Adipocyte (in vitro differentiated cells): ENCODE measurements at regions not wholly inside any gene's neighbourhood (a gene's known extent, or its start where the extent isn't known, plus 50 kb on each side); places are given as distances from the start of the nearest gene placed in this dataset.

ENCODE experiments used
- DNase-seq: peaks from one replicate; pipeline ENCODE4 v3.0.0-alpha.2; 2015; ENCODE audit warnings: low read depth
- H3K27me3 ChIP-seq: replicated peaks from 2 replicates; pipeline ENCODE4 v1.7.0; 2013; ENCODE audit warnings: mild to moderate bottlenecking, low read length, moderate library complexity; ENCODE audit not compliant: control insufficient read depth, insufficient read depth
- H3K36me3 ChIP-seq: 2 replicates; pipeline ENCODE4 v1.7.0; 2013; ENCODE audit warnings: low read length, mild to moderate bottlenecking, moderate library complexity; ENCODE audit not compliant: control insufficient read depth, insufficient read depth, severe bottlenecking
- H3K4me1 ChIP-seq: 2 replicates; pipeline ENCODE4 v1.7.0; 2013; ENCODE audit warnings: mild to moderate bottlenecking, low read length, moderate library complexity; ENCODE audit not compliant: control insufficient read depth, insufficient read depth
- H3K4me3 ChIP-seq: 2 replicates; pipeline ENCODE4 v1.7.0; 2013; ENCODE audit warnings: mild to moderate bottlenecking, low read length, moderate library complexity
- H3K9ac ChIP-seq: 2 replicates; pipeline ENCODE4 v1.7.0; 2013; ENCODE audit warnings: mild to moderate bottlenecking, low read length, moderate library complexity
- H3K9me3 ChIP-seq: 2 replicates; pipeline ENCODE4 v1.7.0; 2013; ENCODE audit warnings: mild to moderate bottlenecking, low read length, moderate library complexity; ENCODE audit not compliant: control insufficient read depth

- H3K9me3 ChIP-seq, result peaks cover 3% of the 10 kb centered on the region
- H3K4me3 ChIP-seq, result no peak overlapping the region
- H3K9ac ChIP-seq, result no peak overlapping the region
- H3K27me3 ChIP-seq, result no peaks in the 10 kb centered on the region
- DNase-seq, result no peak
- no peaks in the 10 kb centered on the region for H3K4me1 ChIP-seq
- no peaks in the 10 kb centered on the region for H3K36me3 ChIP-seq
These were observed 690.8 kb upstream of the PHF14 start for GRCh38 chr7:10282909-10283308.

GRCh38 chr7:10284001-10284400, 689.7 kb upstream of the PHF14 start:
- Histone ChIP-seq H3K4me3 (no peak overlapping the region), H3K27me3 (no peaks in the 10 kb centered on the region), H3K9me3 (peaks cover 3% of the 10 kb centered on the region), H3K4me1 (no peaks in the 10 kb centered on the region), H3K36me3 (no peaks in the 10 kb centered on the region), H3K9ac (no peak overlapping the region)
- DNase-seq, result no peak

- Histone ChIP-seq H3K36me3 (no peaks in the 10 kb centered on the region), H3K4me1 (no peaks in the 10 kb centered on the region), H3K27me3 (no peaks in the 10 kb centered on the region), H3K4me3 (no peak overlapping the region), H3K9me3 (peaks cover 2% of the 10 kb centered on the region), H3K9ac (no peak overlapping the region)
- no peak for DNase-seq
These were observed 674.3 kb upstream of the PHF14 start for GRCh38 chr7:10299384-10299783.

- H3K36me3 ChIP-seq, result no peaks in the 10 kb centered on the region
- no peak overlapping the region for H3K9ac ChIP-seq
- peaks cover 2% of the 10 kb centered on the region for H3K9me3 ChIP-seq
- DNase-seq, result no peak
- H3K27me3 ChIP-seq, result no peaks in the 10 kb centered on the region
- H3K4me3 ChIP-seq, result no peak overlapping the region
- no peaks in the 10 kb centered on the region for H3K4me1 ChIP-seq
These were observed 673.1 kb upstream of the PHF14 start for GRCh38 chr7:10300577-10300976.

GRCh38 chr7:10308276-10308675, 665.4 kb upstream of the PHF14 start:
- H3K27me3 ChIP-seq, result no peaks in the 10 kb centered on the region
- H3K9me3 ChIP-seq, result peaks cover 4% of the 10 kb centered on the region
- no peak overlapping the region for H3K9ac ChIP-seq
- DNase-seq, result no peak
- no peaks in the 10 kb centered on the region for H3K36me3 ChIP-seq
- no peak overlapping the region for H3K4me3 ChIP-seq
- no peaks in the 10 kb centered on the region for H3K4me1 ChIP-seq

GRCh38 chr7:10312942-10313341, 660.7 kb upstream of the PHF14 start:
- no peaks in the 10 kb centered on the region for H3K27me3 ChIP-seq
- DNase-seq, result no peak
- no peaks in the 10 kb centered on the region for H3K4me1 ChIP-seq
- no peak overlapping the region for H3K4me3 ChIP-seq
- H3K9ac ChIP-seq, result no peak overlapping the region
- no peaks in the 10 kb centered on the region for H3K36me3 ChIP-seq
- H3K9me3 ChIP-seq, result no peaks in the 10 kb centered on the region

GRCh38 chr7:10315881-10316280, 657.8 kb upstream of the PHF14 start:
- H3K9me3 ChIP-seq, result peaks cover 14% of the 10 kb centered on the region
- H3K4me3 ChIP-seq, result no peak overlapping the region
- H3K4me1 ChIP-seq, result no peaks in the 10 kb centered on the region
- no peak for DNase-seq
- no peaks in the 10 kb centered on the region for H3K27me3 ChIP-seq
- no peak overlapping the region for H3K9ac ChIP-seq
- no peaks in the 10 kb centered on the region for H3K36me3 ChIP-seq

- H3K4me3 ChIP-seq, result no peak overlapping the region
- H3K4me1 ChIP-seq, result no peaks in the 10 kb centered on the region
- no peaks in the 10 kb centered on the region for H3K27me3 ChIP-seq
- no peak overlapping the region for H3K9ac ChIP-seq
- peaks cover 14% of the 10 kb centered on the region for H3K9me3 ChIP-seq
- no peaks in the 10 kb centered on the region for H3K36me3 ChIP-seq
- no peak for DNase-seq
These were observed 657.2 kb upstream of the PHF14 start for GRCh38 chr7:10316488-10316887.

GRCh38 chr7:10325395-10325794, 648.3 kb upstream of the PHF14 start:
- DNase-seq, result no peak
- Histone ChIP-seq H3K27me3 (no peaks in the 10 kb centered on the region), H3K36me3 (no peaks in the 10 kb centered on the region), H3K9ac (no peak overlapping the region), H3K4me1 (no peaks in the 10 kb centered on the region), H3K4me3 (no peak overlapping the region), H3K9me3 (peaks cover 2% of the 10 kb centered on the region)

GRCh38 chr7:10343108-10343507, 630.6 kb upstream of the PHF14 start:
- no peak overlapping the region for H3K9ac ChIP-seq
- no peak for DNase-seq
- H3K36me3 ChIP-seq, result no peaks in the 10 kb centered on the region
- H3K4me1 ChIP-seq, result no peaks in the 10 kb centered on the region
- no peaks in the 10 kb centered on the region for H3K27me3 ChIP-seq
- no peak overlapping the region for H3K4me3 ChIP-seq
- peaks cover 3% of the 10 kb centered on the region for H3K9me3 ChIP-seq

- Histone ChIP-seq H3K4me1 (no peaks in the 10 kb centered on the region), H3K9ac (no peak overlapping the region), H3K36me3 (no peaks in the 10 kb centered on the region), H3K27me3 (no peaks in the 10 kb centered on the region), H3K4me3 (no peak overlapping the region), H3K9me3 (no peaks in the 10 kb centered on the region)
- DNase-seq, result no peak
These were observed 627.6 kb upstream of the PHF14 start for GRCh38 chr7:10346032-10346431.

- H3K4me3 ChIP-seq, result no peak overlapping the region
These were observed 617.9 kb upstream of the PHF14 start for GRCh38 chr7:10355816-10356215.

More at GRCh38 chr7:10355816-10356215, 617.9 kb upstream of the PHF14 start:
- no peak for DNase-seq
- Histone ChIP-seq H3K9me3 (peaks cover 9% of the 10 kb centered on the region), H3K27me3 (no peaks in the 10 kb centered on the region), H3K9ac (no peak overlapping the region), H3K4me1 (no peaks in the 10 kb centered on the region), H3K36me3 (no peaks in the 10 kb centered on the region)
